ENCODE measurements at regions not wholly inside any gene's neighbourhood (a gene's known extent, or its start where the extent isn't known, plus 50 kb on each side); places are given as distances from the start of the nearest gene placed in this dataset.
A peak's percentile ranks its signal among the peaks of the same experiment; 100 is the strongest.

GRCh38 chr12:84596266-84596665 lies 316.3 kb downstream of the SLC6A15 start:
- no peak for DNase-seq

GRCh38 chr12:84594157-84594556 lies 318.4 kb downstream of the SLC6A15 start:
- DNase-seq, result no peak

GRCh38 chr12:84585776-84586395 lies 326.7 kb downstream of the SLC6A15 start:
- DNase-seq, result no peak

GRCh38 chr12:84572196-84572595 lies 340.4 kb downstream of the SLC6A15 start:
- DNase-seq, result peak; percentile 90

GRCh38 chr12:84562331-84562730 lies 350.3 kb downstream of the SLC6A15 start:
- DNase-seq, result no peak

- DNase-seq, result no peak
Observed at GRCh38 chr12:84561351-84561750, 351.2 kb downstream of the SLC6A15 start.

- DNase-seq, result no peak
Observed at GRCh38 chr12:84554199-84554723, 358.3 kb downstream of the SLC6A15 start.

- DNase-seq, result no peak
Observed at GRCh38 chr12:84553331-84554117, 359.1 kb downstream of the SLC6A15 start.

- no peak for DNase-seq
Observed at GRCh38 chr12:84551373-84551772, 361.2 kb downstream of the SLC6A15 start.

- DNase-seq, result no peak
Observed at GRCh38 chr12:84550518-84550917, 362.1 kb downstream of the SLC6A15 start.

GRCh38 chr12:84542289-84542688 lies 370.3 kb downstream of the SLC6A15 start:
- DNase-seq, result no peak

- DNase-seq, result peak; percentile 6
Observed at GRCh38 chr12:84537666-84538065, 374.9 kb downstream of the SLC6A15 start.

GRCh38 chr12:84512751-84513150 lies 399.8 kb downstream of the SLC6A15 start:
- no peak for DNase-seq

GRCh38 chr12:84508851-84509260 lies 403.7 kb downstream of the SLC6A15 start:
- no peak for DNase-seq

- DNase-seq, result peak; percentile 94
Observed at GRCh38 chr12:84507956-84508850, 404.4 kb downstream of the SLC6A15 start.

GRCh38 chr12:84506282-84506681 lies 406.3 kb downstream of the SLC6A15 start:
- DNase-seq, result no peak

- peak; percentile 42 for DNase-seq
Observed at GRCh38 chr12:84502907-84503787, 409.5 kb downstream of the SLC6A15 start.

GRCh38 chr12:84502180-84502860 lies 410.3 kb downstream of the SLC6A15 start:
- DNase-seq, result no peak

- peak; percentile 28 for DNase-seq
Observed at GRCh38 chr12:84497819-84498218, 414.8 kb downstream of the SLC6A15 start.

GRCh38 chr12:84495711-84496110 lies 416.9 kb downstream of the SLC6A15 start:
- no peak for DNase-seq

- DNase-seq, result no peak
Observed at GRCh38 chr12:84492351-84492883, 420.2 kb downstream of the SLC6A15 start.
